ENCODE measurements at regions not wholly inside any gene's neighbourhood (a gene's known extent, or its start where the extent isn't known, plus 50 kb on each side); places are given as distances from the start of the nearest gene placed in this dataset.

DNA sequence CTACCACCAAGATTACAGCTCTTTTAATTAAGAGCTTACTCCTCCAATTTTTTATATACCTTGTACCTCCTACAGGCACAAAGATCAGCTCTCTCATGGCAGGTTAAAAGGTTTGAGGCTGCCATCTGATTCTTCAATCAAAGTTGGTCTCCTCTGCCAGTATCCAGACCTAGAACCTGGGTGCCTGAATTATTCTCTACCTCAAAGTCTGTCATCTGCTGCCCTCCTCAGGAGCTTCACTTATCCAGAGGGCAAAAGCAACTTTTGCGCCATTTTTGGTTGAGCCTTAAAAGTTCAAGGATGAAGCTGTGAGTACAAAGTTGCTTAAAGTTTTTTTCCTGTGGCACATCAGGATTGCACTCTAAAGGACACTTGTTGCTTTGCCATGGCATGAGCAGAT lies 343.7 kb upstream of the PPP1R2C start:
- TF ChIP-seq EZH2 (IDR thresholded peaks at IDR 0.05; ENCODE audit: low read length, missing control alignments), result no peak
- TF ChIP-seq, protein P1, sequence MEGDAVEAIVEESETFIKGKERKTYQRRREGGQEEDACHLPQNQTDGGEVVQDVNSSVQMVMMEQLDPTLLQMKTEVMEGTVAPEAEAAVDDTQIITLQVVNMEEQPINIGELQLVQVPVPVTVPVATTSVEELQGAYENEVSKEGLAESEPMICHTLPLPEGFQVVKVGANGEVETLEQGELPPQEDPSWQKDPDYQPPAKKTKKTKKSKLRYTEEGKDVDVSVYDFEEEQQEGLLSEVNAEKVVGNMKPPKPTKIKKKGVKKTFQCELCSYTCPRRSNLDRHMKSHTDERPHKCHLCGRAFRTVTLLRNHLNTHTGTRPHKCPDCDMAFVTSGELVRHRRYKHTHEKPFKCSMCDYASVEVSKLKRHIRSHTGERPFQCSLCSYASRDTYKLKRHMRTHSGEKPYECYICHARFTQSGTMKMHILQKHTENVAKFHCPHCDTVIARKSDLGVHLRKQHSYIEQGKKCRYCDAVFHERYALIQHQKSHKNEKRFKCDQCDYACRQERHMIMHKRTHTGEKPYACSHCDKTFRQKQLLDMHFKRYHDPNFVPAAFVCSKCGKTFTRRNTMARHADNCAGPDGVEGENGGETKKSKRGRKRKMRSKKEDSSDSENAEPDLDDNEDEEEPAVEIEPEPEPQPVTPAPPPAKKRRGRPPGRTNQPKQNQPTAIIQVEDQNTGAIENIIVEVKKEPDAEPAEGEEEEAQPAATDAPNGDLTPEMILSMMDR (conservative IDR thresholded peaks at IDR 0.05 in 1 of 2, IDR thresholded peaks at IDR 0.05 in 1 of 2; ENCODE audit: low read depth in 1 of 2, low read length in 2 of 2), result no peak
